ENCODE measurements at regions not wholly inside any gene's neighbourhood (a gene's known extent, or its start where the extent isn't known, plus 50 kb on each side); places are given as distances from the start of the nearest gene placed in this dataset.

GRCh38 chr13:78786459-78786858, 127.5 kb upstream of the OBI1 start:
- no peak for TF ChIP-seq CTCF (IDR thresholded peaks at IDR 0.05; ENCODE audit: low read depth, low read length)
- ChIA-PET POLR2A (no interaction called here), CTCF (no interaction called here)

GRCh38 chr13:78785764-78786163, 126.8 kb upstream of the OBI1 start:
- CTCF ChIA-PET = no interaction called here
- no peak overlapping the region for H3K4me3 ChIP-seq (ENCODE audit: low read depth, low read length)
- TF ChIP-seq CTCF (IDR thresholded peaks at IDR 0.05; ENCODE audit: low read depth, low read length) = no peak
- H3K9me3 ChIP-seq (ENCODE audit: control insufficient read depth, insufficient read depth, low read length) = no peaks in the 10 kb centered on the region
- DNase-seq (ENCODE audit: low read depth, low spot score) = no peak
- POLR2A ChIA-PET = no interaction called here
- H3K27me3 ChIP-seq (ENCODE audit: control insufficient read depth, insufficient read depth, low read length) = no peaks in the 10 kb centered on the region
- no peak overlapping the region for H3K27ac ChIP-seq (ENCODE audit: low read depth, low read length)

More at GRCh38 chr13:78786459-78786858, 127.5 kb upstream of the OBI1 start:
- Histone ChIP-seq H3K27ac (ENCODE audit: low read depth, low read length) (no peak overlapping the region), H3K9me3 (ENCODE audit: control insufficient read depth, insufficient read depth, low read length) (no peaks in the 10 kb centered on the region), H3K4me3 (ENCODE audit: low read depth, low read length) (no peak overlapping the region), H3K27me3 (ENCODE audit: control insufficient read depth, insufficient read depth, low read length) (no peaks in the 10 kb centered on the region)
- no peak for DNase-seq (ENCODE audit: low read depth, low spot score)

GRCh38 chr13:78784014-78784750, 125.2 kb upstream of the OBI1 start:
- H3K4me3 ChIP-seq (ENCODE audit: low read depth, low read length) = no peak overlapping the region
- H3K27me3 ChIP-seq (ENCODE audit: control insufficient read depth, insufficient read depth, low read length) = no peaks in the 10 kb centered on the region
- POLR2A ChIA-PET = no interaction called here
- H3K9me3 ChIP-seq (ENCODE audit: control insufficient read depth, insufficient read depth, low read length) = no peaks in the 10 kb centered on the region
- CTCF ChIA-PET = no interaction called here
- no peak for DNase-seq (ENCODE audit: low read depth, low spot score)
- no peak for TF ChIP-seq CTCF (IDR thresholded peaks at IDR 0.05; ENCODE audit: low read depth, low read length)
- no peak overlapping the region for H3K27ac ChIP-seq (ENCODE audit: low read depth, low read length)

- Histone ChIP-seq H3K27ac (ENCODE audit: low read depth, low read length) (no peak overlapping the region), H3K4me3 (ENCODE audit: low read depth, low read length) (no peak overlapping the region), H3K27me3 (ENCODE audit: control insufficient read depth, insufficient read depth, low read length) (no peaks in the 10 kb centered on the region), H3K9me3 (ENCODE audit: control insufficient read depth, insufficient read depth, low read length) (no peaks in the 10 kb centered on the region)
- ChIA-PET CTCF (no interaction called here), POLR2A (no interaction called here)
- no peak for TF ChIP-seq CTCF (IDR thresholded peaks at IDR 0.05; ENCODE audit: low read depth, low read length)
- no peak for DNase-seq (ENCODE audit: low read depth, low spot score)
Measured at GRCh38 chr13:78780708-78781107, 121.8 kb upstream of the OBI1 start.

- Histone ChIP-seq H3K9me3 (ENCODE audit: control insufficient read depth, insufficient read depth, low read length) (no peaks in the 10 kb centered on the region), H3K27ac (ENCODE audit: low read depth, low read length) (no peak overlapping the region), H3K4me3 (ENCODE audit: low read depth, low read length) (no peak overlapping the region), H3K27me3 (ENCODE audit: control insufficient read depth, insufficient read depth, low read length) (no peaks in the 10 kb centered on the region)
- TF ChIP-seq CTCF (IDR thresholded peaks at IDR 0.05; ENCODE audit: low read depth, low read length) = no peak
- DNase-seq (ENCODE audit: low read depth, low spot score) = no peak
- CTCF ChIA-PET = no interaction called here
- POLR2A ChIA-PET = no interaction called here
Measured at GRCh38 chr13:78779608-78780007, 120.7 kb upstream of the OBI1 start.

All from AG04450 (cell line).